Panc1 (cell line): ENCODE measurements at regions not wholly inside any gene's neighbourhood (a gene's known extent, or its start where the extent isn't known, plus 50 kb on each side); places are given as distances from the start of the nearest gene placed in this dataset.

ENCODE experiments used
- POLR2AphosphoS5 ChIP-seq: IDR thresholded peaks from 2 replicates; pipeline ENCODE4 v1.6.1; 2012; ENCODE audit warnings: mild to moderate bottlenecking, low read depth, low read length, moderate library complexity
- SIN3A ChIP-seq: IDR thresholded peaks from 2 replicates; pipeline ENCODE4 v1.6.1; 2012; ENCODE audit warnings: low read depth, mild to moderate bottlenecking, low read length, moderate library complexity, borderline replicate concordance; ENCODE audit not compliant: insufficient read depth
- TCF7L2 ChIP-seq: IDR thresholded peaks from 2 replicates; pipeline ENCODE4 v1.6.1; 2011; ENCODE audit warnings: mild to moderate bottlenecking, low read depth, low read length, inconsistent platforms
- TF ChIP-seq, protein P1 (sequence below): fragments of 450-650 bp; IDR thresholded peaks from 2 replicates; pipeline ENCODE4 v1.5.1; 2017; ENCODE audit warnings: mild to moderate bottlenecking
- TF ChIP-seq, protein P2 (sequence below), 2 experiments: IDR thresholded peaks; 2 replicates each; pipeline ENCODE4 v1.6.1; 2011 to 2012; ENCODE audit warnings: low read depth in 2 of 2, control low read depth in 1 of 2, low read length in 1 of 2, mild to moderate bottlenecking in 1 of 2, moderate library complexity in 1 of 2; ENCODE audit not compliant: insufficient read depth in 1 of 2

DNA sequence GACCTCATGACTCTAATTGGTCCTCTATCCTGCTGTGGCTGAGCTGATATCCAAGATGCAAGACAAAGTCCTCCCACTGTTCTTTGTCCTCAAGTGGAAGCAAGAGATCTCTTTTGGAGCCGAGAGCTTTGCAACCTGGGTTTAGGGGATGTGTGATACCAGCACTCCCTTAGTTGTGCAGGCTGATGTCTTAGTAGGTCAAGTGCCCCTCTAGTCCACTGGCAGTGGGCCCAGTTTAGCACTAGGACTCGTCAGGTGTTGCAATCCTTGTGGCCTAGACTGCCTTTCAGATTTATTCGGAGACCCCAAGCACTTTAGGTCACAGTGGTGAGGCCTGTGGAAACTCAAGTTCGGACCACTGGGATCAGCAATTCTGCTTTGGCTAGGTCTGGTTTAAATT lies 64.0 kb downstream of the GPRASP3 start:
- TF ChIP-seq, protein P1, sequence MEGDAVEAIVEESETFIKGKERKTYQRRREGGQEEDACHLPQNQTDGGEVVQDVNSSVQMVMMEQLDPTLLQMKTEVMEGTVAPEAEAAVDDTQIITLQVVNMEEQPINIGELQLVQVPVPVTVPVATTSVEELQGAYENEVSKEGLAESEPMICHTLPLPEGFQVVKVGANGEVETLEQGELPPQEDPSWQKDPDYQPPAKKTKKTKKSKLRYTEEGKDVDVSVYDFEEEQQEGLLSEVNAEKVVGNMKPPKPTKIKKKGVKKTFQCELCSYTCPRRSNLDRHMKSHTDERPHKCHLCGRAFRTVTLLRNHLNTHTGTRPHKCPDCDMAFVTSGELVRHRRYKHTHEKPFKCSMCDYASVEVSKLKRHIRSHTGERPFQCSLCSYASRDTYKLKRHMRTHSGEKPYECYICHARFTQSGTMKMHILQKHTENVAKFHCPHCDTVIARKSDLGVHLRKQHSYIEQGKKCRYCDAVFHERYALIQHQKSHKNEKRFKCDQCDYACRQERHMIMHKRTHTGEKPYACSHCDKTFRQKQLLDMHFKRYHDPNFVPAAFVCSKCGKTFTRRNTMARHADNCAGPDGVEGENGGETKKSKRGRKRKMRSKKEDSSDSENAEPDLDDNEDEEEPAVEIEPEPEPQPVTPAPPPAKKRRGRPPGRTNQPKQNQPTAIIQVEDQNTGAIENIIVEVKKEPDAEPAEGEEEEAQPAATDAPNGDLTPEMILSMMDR = no peak
- TF ChIP-seq, protein P2, sequence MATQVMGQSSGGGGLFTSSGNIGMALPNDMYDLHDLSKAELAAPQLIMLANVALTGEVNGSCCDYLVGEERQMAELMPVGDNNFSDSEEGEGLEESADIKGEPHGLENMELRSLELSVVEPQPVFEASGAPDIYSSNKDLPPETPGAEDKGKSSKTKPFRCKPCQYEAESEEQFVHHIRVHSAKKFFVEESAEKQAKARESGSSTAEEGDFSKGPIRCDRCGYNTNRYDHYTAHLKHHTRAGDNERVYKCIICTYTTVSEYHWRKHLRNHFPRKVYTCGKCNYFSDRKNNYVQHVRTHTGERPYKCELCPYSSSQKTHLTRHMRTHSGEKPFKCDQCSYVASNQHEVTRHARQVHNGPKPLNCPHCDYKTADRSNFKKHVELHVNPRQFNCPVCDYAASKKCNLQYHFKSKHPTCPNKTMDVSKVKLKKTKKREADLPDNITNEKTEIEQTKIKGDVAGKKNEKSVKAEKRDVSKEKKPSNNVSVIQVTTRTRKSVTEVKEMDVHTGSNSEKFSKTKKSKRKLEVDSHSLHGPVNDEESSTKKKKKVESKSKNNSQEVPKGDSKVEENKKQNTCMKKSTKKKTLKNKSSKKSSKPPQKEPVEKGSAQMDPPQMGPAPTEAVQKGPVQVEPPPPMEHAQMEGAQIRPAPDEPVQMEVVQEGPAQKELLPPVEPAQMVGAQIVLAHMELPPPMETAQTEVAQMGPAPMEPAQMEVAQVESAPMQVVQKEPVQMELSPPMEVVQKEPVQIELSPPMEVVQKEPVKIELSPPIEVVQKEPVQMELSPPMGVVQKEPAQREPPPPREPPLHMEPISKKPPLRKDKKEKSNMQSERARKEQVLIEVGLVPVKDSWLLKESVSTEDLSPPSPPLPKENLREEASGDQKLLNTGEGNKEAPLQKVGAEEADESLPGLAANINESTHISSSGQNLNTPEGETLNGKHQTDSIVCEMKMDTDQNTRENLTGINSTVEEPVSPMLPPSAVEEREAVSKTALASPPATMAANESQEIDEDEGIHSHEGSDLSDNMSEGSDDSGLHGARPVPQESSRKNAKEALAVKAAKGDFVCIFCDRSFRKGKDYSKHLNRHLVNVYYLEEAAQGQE (IDR thresholded peaks at IDR 0.05; ENCODE audit: insufficient read depth in 1 of 2, low read depth in 2 of 2, low read length in 1 of 2) = no peak
- TF ChIP-seq TCF7L2 (no peak), POLR2AphosphoS5 (no peak), SIN3A (no peak)
